HCT116 (cell line): ENCODE measurements at regions not wholly inside any gene's neighbourhood (a gene's known extent, or its start where the extent isn't known, plus 50 kb on each side); places are given as distances from the start of the nearest gene placed in this dataset.

ENCODE experiments used
- ATAC-seq: fragments of 200-7000 bp; cut with Tn5 transposase; 2 replicates; pipeline ENCODE4 v1.9.1; 2020; ENCODE audit warnings: mild to moderate bottlenecking, moderate library complexity
- BruUV-seq: library from RNA; stranded (reverse); fragments of 400-500 nt; replicated peaks from 2 replicates; lab custom pipeline; 2021; lab: Mats Ljungman, UMichigan
- CTCF ChIA-PET: fragments of 300-600 bp; sonication (Branson Sonifier 250); formaldehyde crosslinking; loops from one replicate; lab custom pipeline; 2021; ENCODE audit warnings: antibody characterized with exemption; lab: Charles Lee
- POLR2A ChIA-PET: fragments of 300-600, 350-600 bp; sonication (Branson Sonifier 250); formaldehyde crosslinking; loops from one replicate; lab custom pipeline; 2021; ENCODE audit warnings: antibody characterized with exemption; lab: Charles Lee
- RAD21 ChIA-PET, 2 experiments: fragments of 300-600 bp; sonication (Branson Sonifier 250); formaldehyde crosslinking; loops; one replicate each; lab custom pipeline; 2023; ENCODE audit warnings: low total read pairs in 2 of 2; ENCODE audit not compliant: uncharacterized antibody in 2 of 2, unreplicated experiment in 2 of 2, low non-redundant PET in 1 of 2; lab: Charles Lee
- DNase-seq: peaks from one replicate; pipeline ENCODE4 v3.0.0-alpha.2; 2010; ENCODE audit warnings: low read depth, low spot score
- H2AFZ ChIP-seq: fragments of 200-600 bp; shearing (Covaris generic), sonication (generic); 2 replicates; pipeline ENCODE4 v1.6.1; 2017; ENCODE audit warnings: low read depth, mixed run types, mixed read lengths, antibody characterized with exemption, low read length; ENCODE audit not compliant: poor library complexity, severe bottlenecking
- H3K27ac ChIP-seq: 2 replicates; pipeline ENCODE4 v1.5.1; 2012; ENCODE audit warnings: low read depth, low read length
- H3K27me3 ChIP-seq: fragments of 200-600 bp; sonication (generic); 2 replicates; pipeline ENCODE4 v1.6.1; 2016; ENCODE audit warnings: mixed run types, low read length, mixed read lengths; ENCODE audit not compliant: insufficient read depth
- H3K36me3 ChIP-seq, 2 experiments: fragments of 200-500 bp in 1 of 2; fragments of 200-600 bp in 1 of 2; sonication (Bioruptor generic) in 1 of 2; sonication (generic) in 1 of 2; 2 replicates each; pipeline versions ENCODE4 v1.5.1 to v1.6.1; 2014 to 2016; ENCODE audit warnings: low read length in 2 of 2, inconsistent platforms in 1 of 2, mixed read lengths in 1 of 2, mixed run types in 1 of 2; ENCODE audit not compliant: insufficient read depth in 2 of 2, control insufficient read depth in 1 of 2
- H3K4me1 ChIP-seq, 2 experiments: fragments of 200-600 bp in 1 of 2; sonication (generic) in 1 of 2; 2 replicates each; pipeline versions ENCODE4 v1.5.1 to v1.6.1; 2012 to 2017; ENCODE audit warnings: low read length in 2 of 2, inconsistent platforms in 1 of 2, mild to moderate bottlenecking in 1 of 2, mixed read lengths in 1 of 2, mixed run types in 1 of 2, moderate library complexity in 1 of 2; ENCODE audit not compliant: insufficient read depth in 2 of 2, control insufficient read depth in 1 of 2
- H3K4me2 ChIP-seq: fragments of 200-600 bp; sonication (generic); 2 replicates; pipeline ENCODE4 v1.6.1; 2017; ENCODE audit warnings: mixed run types, low read length, mixed read lengths
- H3K4me3 ChIP-seq, 2 experiments: fragments of 200-600 bp in 1 of 2; sonication (generic) in 1 of 2; replicated peaks in 1 of 2; 2 replicates each; pipeline ENCODE4 v1.5.1; 2011 to 2016; ENCODE audit warnings: low read length in 2 of 2, control low read depth in 1 of 2, low read depth in 1 of 2, mild to moderate bottlenecking in 1 of 2, mixed read lengths in 1 of 2, mixed run types in 1 of 2
- H3K79me2 ChIP-seq: fragments of 200-600 bp; sonication (generic); 2 replicates; pipeline ENCODE4 v1.6.1; 2017; ENCODE audit warnings: mild to moderate bottlenecking, mixed run types, low read length, moderate library complexity, mixed read lengths; ENCODE audit not compliant: insufficient read depth
- H3K9ac ChIP-seq: fragments of 200-600 bp; sonication (generic); 2 replicates; pipeline ENCODE4 v1.6.1; 2016; ENCODE audit warnings: low read length, mixed read lengths
- H3K9me2 ChIP-seq: fragments of 200-600 bp; sonication (generic), shearing (Covaris generic); 2 replicates; pipeline ENCODE4 v1.6.1; 2017; ENCODE audit warnings: mixed run types, mild to moderate bottlenecking, moderate library complexity; ENCODE audit not compliant: insufficient read depth
- H3K9me3 ChIP-seq, 2 experiments: fragments of 200-500 bp in 1 of 2; fragments of 200-600 bp in 1 of 2; sonication (Bioruptor generic) in 1 of 2; sonication (generic) in 1 of 2; 2 replicates each; pipeline ENCODE4 v1.6.1; 2014 to 2017; ENCODE audit warnings: low read length in 2 of 2, mixed read lengths in 2 of 2, inconsistent platforms in 1 of 2, low read depth in 1 of 2, mild to moderate bottlenecking in 1 of 2, mixed run types in 1 of 2, moderate library complexity in 1 of 2; ENCODE audit not compliant: control insufficient read depth in 1 of 2, insufficient read depth in 1 of 2
- H4K20me1 ChIP-seq: fragments of 200-600 bp; sonication (generic), shearing (Covaris generic); 2 replicates; pipeline ENCODE4 v1.6.1; 2017; ENCODE audit warnings: mixed run types, mild to moderate bottlenecking, moderate library complexity; ENCODE audit not compliant: insufficient read depth
- CBX3 ChIP-seq: IDR thresholded peaks from 2 replicates; pipeline ENCODE4 v1.6.1; 2012; ENCODE audit warnings: low read depth
- ELF1 ChIP-seq: IDR thresholded peaks from 2 replicates; pipeline ENCODE4 v1.6.1; 2012; ENCODE audit warnings: low read depth, borderline replicate concordance
- EZH2phosphoT487 ChIP-seq: fragments of 200-600 bp; IDR thresholded peaks from 2 replicates; pipeline ENCODE4 v1.6.1; 2018; ENCODE audit warnings: antibody characterized with exemption, borderline replicate concordance
- POLR2AphosphoS5 ChIP-seq: IDR thresholded peaks from 2 replicates; pipeline ENCODE4 v1.6.1; 2011; ENCODE audit warnings: mild to moderate bottlenecking, low read depth, low read length, moderate library complexity
- RAD21 ChIP-seq: IDR thresholded peaks from 2 replicates; pipeline ENCODE4 v1.6.1; 2012; ENCODE audit warnings: low read depth, mild to moderate bottlenecking
- SP1 ChIP-seq: IDR thresholded peaks from 2 replicates; pipeline ENCODE4 v1.6.1; 2012; ENCODE audit warnings: low read depth
- SRF ChIP-seq: IDR thresholded peaks from 2 replicates; pipeline ENCODE4 v1.6.1; 2012; ENCODE audit warnings: low read depth
- TCF7L2 ChIP-seq: IDR thresholded peaks from 2 replicates; pipeline ENCODE4 v1.7.0; 2011; ENCODE audit warnings: borderline replicate concordance, inconsistent platforms; ENCODE audit not compliant: insufficient read depth, insufficient read length; ENCODE audit errors: extremely low read depth
- YY1 ChIP-seq: IDR thresholded peaks from 2 replicates; pipeline ENCODE4 v1.6.1; 2011; ENCODE audit warnings: low read length, low read depth, moderate library complexity, mild to moderate bottlenecking; ENCODE audit not compliant: insufficient replicate concordance; ENCODE audit errors: extremely low read depth
- ZFX ChIP-seq: fragments of 450-650 bp; IDR thresholded peaks from 2 replicates; pipeline ENCODE4 v1.6.1; 2017
- ZNF274 ChIP-seq: fragments of 200-500 bp; sonication (Bioruptor generic); IDR thresholded peaks from 2 replicates; pipeline ENCODE4 v1.6.1; 2014; ENCODE audit warnings: mild to moderate bottlenecking, low read depth, low read length, inconsistent platforms
- intact Hi-C: fragments of 100-400 bp; cut with micrococcal nuclease; formaldehyde crosslinking; loops from 2 replicates; pipeline ENCODE4 v1.10.0; 2022
- TF ChIP-seq, protein P1 (sequence below): IDR thresholded peaks from 2 replicates; pipeline ENCODE4 v1.6.1; 2012
- TF ChIP-seq, protein P2 (sequence below): IDR thresholded peaks from 2 replicates; pipeline ENCODE4 v1.6.1; 2012

GRCh38 chr21:39018730-39019129 is 164.5 kb downstream of the PSMG1 start:
- ChIA-PET RAD21 (no interaction called here), POLR2A (no interaction called here), CTCF (no interaction called here)
- intact Hi-C loops: no loop called here
- Histone ChIP-seq H3K27me3 (no peaks in the 10 kb centered on the region), H3K27ac (no peak overlapping the region), H3K9me3 (no peaks in the 10 kb centered on the region), H3K4me2 (no peak overlapping the region), H4K20me1 (no peaks in the 10 kb centered on the region), H3K9me2 (no peaks in the 10 kb centered on the region), H3K36me3 (no peaks in the 10 kb centered on the region), H3K4me1 (peaks cover 2 to 18% of the 10 kb centered on the region in 2 experiments; a peak in 2 of 4 replicates), H3K9ac (no peak overlapping the region), H2AFZ (no peak overlapping the region), H3K79me2 (no peaks in the 10 kb centered on the region), H3K4me3 (no peak overlapping the region)
- ATAC-seq (no peak), DNase-seq (no peak)
- TF ChIP-seq, protein P1, sequence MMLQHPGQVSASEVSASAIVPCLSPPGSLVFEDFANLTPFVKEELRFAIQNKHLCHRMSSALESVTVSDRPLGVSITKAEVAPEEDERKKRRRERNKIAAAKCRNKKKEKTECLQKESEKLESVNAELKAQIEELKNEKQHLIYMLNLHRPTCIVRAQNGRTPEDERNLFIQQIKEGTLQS: no peak
- no peak for TF ChIP-seq POLR2AphosphoS5
- no peak for TF ChIP-seq ELF1
- TF ChIP-seq ZFX: no peak
- TF ChIP-seq SP1: no peak
- no peak for TF ChIP-seq RAD21
- TF ChIP-seq SRF: no peak
- no peak for TF ChIP-seq CBX3
- no peak for TF ChIP-seq ZNF274
- TF ChIP-seq, protein P2, sequence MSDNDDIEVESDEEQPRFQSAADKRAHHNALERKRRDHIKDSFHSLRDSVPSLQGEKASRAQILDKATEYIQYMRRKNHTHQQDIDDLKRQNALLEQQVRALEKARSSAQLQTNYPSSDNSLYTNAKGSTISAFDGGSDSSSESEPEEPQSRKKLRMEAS: no peak
- no peak for TF ChIP-seq EZH2phosphoT487
- no peak for TF ChIP-seq TCF7L2
- TF ChIP-seq YY1: no peak
- BruUV-seq: no TSS peak
